ENCODE measurements at regions not wholly inside any gene's neighbourhood (a gene's known extent, or its start where the extent isn't known, plus 50 kb on each side); places are given as distances from the start of the nearest gene placed in this dataset.
"Not testable (repeated sequence)": the region's sequence is repeated elsewhere in the genome, so short reads cannot be mapped to it uniquely, and the experiment has no call there.

GRCh38 chr7:149565096-149565382 is 67.4 kb upstream of the ZNF746 start:
- no peak overlapping the region for H3K4me3 ChIP-seq (ENCODE audit: low read depth, low read length)
- no peak for TF ChIP-seq CTCF (IDR thresholded peaks at IDR 0.05; ENCODE audit: borderline replicate concordance, insufficient read depth, low read depth, low read length)

- no peak overlapping the region for H3K4me3 ChIP-seq (ENCODE audit: low read depth, low read length)
- no peak for TF ChIP-seq CTCF (IDR thresholded peaks at IDR 0.05; ENCODE audit: borderline replicate concordance, insufficient read depth, low read depth, low read length)
These were observed 66.9 kb upstream of the ZNF746 start for GRCh38 chr7:149564340-149565095.

- no peak overlapping the region for H3K4me3 ChIP-seq (ENCODE audit: low read depth, low read length)
- no peak for TF ChIP-seq CTCF (IDR thresholded peaks at IDR 0.05; ENCODE audit: borderline replicate concordance, insufficient read depth, low read depth, low read length)
These were observed 65.0 kb upstream of the ZNF746 start for GRCh38 chr7:149562602-149563001.

- no peak for TF ChIP-seq CTCF (IDR thresholded peaks at IDR 0.05; ENCODE audit: borderline replicate concordance, insufficient read depth, low read depth, low read length)
- no peak overlapping the region for H3K4me3 ChIP-seq (ENCODE audit: low read depth, low read length)
These were observed 63.5 kb upstream of the ZNF746 start for GRCh38 chr7:149561072-149561471.

GRCh38 chr7:149559711-149560110 is 62.1 kb upstream of the ZNF746 start:
- no peak overlapping the region for H3K4me3 ChIP-seq (ENCODE audit: low read depth, low read length)
- TF ChIP-seq CTCF (IDR thresholded peaks at IDR 0.05; ENCODE audit: borderline replicate concordance, insufficient read depth, low read depth, low read length): no peak

GRCh38 chr7:149558149-149558861 is 60.7 kb upstream of the ZNF746 start:
- H3K4me3 ChIP-seq (ENCODE audit: low read depth, low read length): no peak overlapping the region
- TF ChIP-seq CTCF (IDR thresholded peaks at IDR 0.05; ENCODE audit: borderline replicate concordance, insufficient read depth, low read depth, low read length): no peak

- H3K4me3 ChIP-seq (ENCODE audit: low read depth, low read length): not testable (repeated sequence)
These were observed 58.9 kb upstream of the ZNF746 start for GRCh38 chr7:149556525-149556924.

- H3K4me3 ChIP-seq (ENCODE audit: low read depth, low read length): not testable (repeated sequence)
These were observed 57.2 kb upstream of the ZNF746 start for GRCh38 chr7:149554821-149555220.

GRCh38 chr7:149553991-149554390 is 56.4 kb upstream of the ZNF746 start:
- H3K4me3 ChIP-seq (ENCODE audit: low read depth, low read length): not testable (repeated sequence)

All from GM12875 (cell line).